ENCODE measurements at regions not wholly inside any gene's neighbourhood (a gene's known extent, or its start where the extent isn't known, plus 50 kb on each side); places are given as distances from the start of the nearest gene placed in this dataset.

- Mint-ChIP-seq H3K27me3 (ENCODE audit: low read depth, unreplicated experiment) (peaks cover 18% of the 10 kb centered on the region), H3K27ac (ENCODE audit: unreplicated experiment) (no peak overlapping the region), H3K4me1 (ENCODE audit: low read depth, unreplicated experiment) (peaks cover 2% of the 10 kb centered on the region), H3K9me3 (ENCODE audit: unreplicated experiment) (peaks cover 18% of the 10 kb centered on the region), H3K36me3 (ENCODE audit: low read depth, unreplicated experiment) (peaks cover 2% of the 10 kb centered on the region), H3K4me3 (ENCODE audit: unreplicated experiment) (no peak overlapping the region)
- DNase-seq (ENCODE audit: low read depth) (no peak), FAIRE-seq (no peak)
- Histone ChIP-seq H3K36me3 (ENCODE audit: insufficient read depth, low read length) (no peaks in the 10 kb centered on the region), H3K4me3 (ENCODE audit: insufficient read depth, low read depth, low read length) (no peak overlapping the region), H3K27ac (ENCODE audit: low read depth, low read length) (no peak overlapping the region), H4K20me1 (ENCODE audit: insufficient read depth, low read length) (no peaks in the 10 kb centered on the region), H3K9me3 (ENCODE audit: insufficient read depth, low read depth, low read length) (peaks cover 5% of the 10 kb centered on the region), H3K9ac (ENCODE audit: low read length) (no peak overlapping the region), H3K27me3 (ENCODE audit: insufficient read depth, low read length) (no peaks in the 10 kb centered on the region), H2AFZ (ENCODE audit: low read depth, low read length) (no peak overlapping the region), H3K4me2 (ENCODE audit: low read length) (no peak overlapping the region), H3K79me2 (ENCODE audit: insufficient read depth, low read length) (no peaks in the 10 kb centered on the region), H3K4me1 (ENCODE audit: insufficient read depth, low read length) (no peaks in the 10 kb centered on the region)
- TF ChIP-seq EZH2 (IDR thresholded peaks at IDR 0.05; ENCODE audit: insufficient read depth, low read length), result no peak
These were observed 113.4 kb upstream of the NXT1 start for GRCh38 chr20:23237201-23237600.

- Histone ChIP-seq H3K27me3 (ENCODE audit: insufficient read depth, low read length) (no peaks in the 10 kb centered on the region), H3K9ac (ENCODE audit: low read length) (no peak overlapping the region), H3K9me3 (ENCODE audit: insufficient read depth, low read depth, low read length) (peaks cover 5% of the 10 kb centered on the region), H3K4me3 (ENCODE audit: insufficient read depth, low read depth, low read length) (no peak overlapping the region), H3K27ac (ENCODE audit: low read depth, low read length) (no peak overlapping the region), H3K36me3 (ENCODE audit: insufficient read depth, low read length) (no peaks in the 10 kb centered on the region), H2AFZ (ENCODE audit: low read depth, low read length) (no peak overlapping the region), H4K20me1 (ENCODE audit: insufficient read depth, low read length) (no peaks in the 10 kb centered on the region), H3K4me2 (ENCODE audit: low read length) (no peak overlapping the region), H3K79me2 (ENCODE audit: insufficient read depth, low read length) (no peaks in the 10 kb centered on the region), H3K4me1 (ENCODE audit: insufficient read depth, low read length) (peaks cover 5% of the 10 kb centered on the region)
- no peak for FAIRE-seq
- Mint-ChIP-seq H3K27me3 (ENCODE audit: low read depth, unreplicated experiment) (peaks cover 13% of the 10 kb centered on the region), H3K4me3 (ENCODE audit: unreplicated experiment) (no peak overlapping the region), H3K9me3 (ENCODE audit: unreplicated experiment) (peaks cover 23% of the 10 kb centered on the region), H3K27ac (ENCODE audit: unreplicated experiment) (no peak overlapping the region), H3K4me1 (ENCODE audit: low read depth, unreplicated experiment) (peaks cover 10% of the 10 kb centered on the region), H3K36me3 (ENCODE audit: low read depth, unreplicated experiment) (peaks cover 2% of the 10 kb centered on the region)
- DNase-seq (ENCODE audit: low read depth), result peak; percentile 25
- TF ChIP-seq CTCF (IDR thresholded peaks at IDR 0.05; ENCODE audit: insufficient read depth, low read depth, low read length) (peak; percentile 68), EZH2 (IDR thresholded peaks at IDR 0.05; ENCODE audit: insufficient read depth, low read length) (no peak)
These were observed 115.2 kb upstream of the NXT1 start for GRCh38 chr20:23235173-23236027.

- H3K9me3 Mint-ChIP-seq (ENCODE audit: unreplicated experiment), result peaks cover 21% of the 10 kb centered on the region
- TF ChIP-seq EZH2 (IDR thresholded peaks at IDR 0.05; ENCODE audit: insufficient read depth, low read length) (no peak), CTCF (IDR thresholded peaks at IDR 0.05; ENCODE audit: insufficient read depth, low read depth, low read length) (no peak)
- no peak overlapping the region for H2AFZ ChIP-seq (ENCODE audit: low read depth, low read length)
- no peaks in the 10 kb centered on the region for H3K36me3 ChIP-seq (ENCODE audit: insufficient read depth, low read length)
- DNase-seq (ENCODE audit: low read depth) (no peak), FAIRE-seq (no peak)
- peaks cover 10% of the 10 kb centered on the region for H3K4me1 Mint-ChIP-seq (ENCODE audit: low read depth, unreplicated experiment)
- peaks cover 5% of the 10 kb centered on the region for H3K9me3 ChIP-seq (ENCODE audit: insufficient read depth, low read depth, low read length)
- H4K20me1 ChIP-seq (ENCODE audit: insufficient read depth, low read length), result no peaks in the 10 kb centered on the region
- no peaks in the 10 kb centered on the region for H3K27me3 ChIP-seq (ENCODE audit: insufficient read depth, low read length)
- H3K9ac ChIP-seq (ENCODE audit: low read length), result no peak overlapping the region
- H3K27me3 Mint-ChIP-seq (ENCODE audit: low read depth, unreplicated experiment), result peaks cover 14% of the 10 kb centered on the region
- no peak overlapping the region for H3K27ac ChIP-seq (ENCODE audit: low read depth, low read length)
- no peak overlapping the region for H3K4me3 Mint-ChIP-seq (ENCODE audit: unreplicated experiment)
- peaks cover 2% of the 10 kb centered on the region for H3K36me3 Mint-ChIP-seq (ENCODE audit: low read depth, unreplicated experiment)
- no peak overlapping the region for H3K4me2 ChIP-seq (ENCODE audit: low read length)
- no peak overlapping the region for H3K27ac Mint-ChIP-seq (ENCODE audit: unreplicated experiment)
- no peak overlapping the region for H3K4me3 ChIP-seq (ENCODE audit: insufficient read depth, low read depth, low read length)
- no peaks in the 10 kb centered on the region for H3K79me2 ChIP-seq (ENCODE audit: insufficient read depth, low read length)
- peaks cover 5% of the 10 kb centered on the region for H3K4me1 ChIP-seq (ENCODE audit: insufficient read depth, low read length)
These were observed 116.1 kb upstream of the NXT1 start for GRCh38 chr20:23234311-23235078.
